Stimulated activated CD8-positive, alpha-beta memory T cell treated with anti-CD3 and anti-CD28 coated beads, Interleukin-7, amount 100 ng/mL, for 1 hour (primary cell): ENCODE measurements at regions not wholly inside any gene's neighbourhood (a gene's known extent, or its start where the extent isn't known, plus 50 kb on each side); places are given as distances from the start of the nearest gene placed in this dataset.

ENCODE experiments used
- DNase-seq, 2 donors: peaks; one replicate each; pipeline ENCODE4 v3.0.0-alpha.2; 2020; ENCODE audit warnings: low read depth in 2 of 2

- no peak for DNase-seq
These were observed 81.0 kb downstream of the QPCT start for GRCh38 chr2:37425408-37425807.

GRCh38 chr2:37427241-37427640 is 82.8 kb downstream of the QPCT start:
- no peak for DNase-seq

DNA sequence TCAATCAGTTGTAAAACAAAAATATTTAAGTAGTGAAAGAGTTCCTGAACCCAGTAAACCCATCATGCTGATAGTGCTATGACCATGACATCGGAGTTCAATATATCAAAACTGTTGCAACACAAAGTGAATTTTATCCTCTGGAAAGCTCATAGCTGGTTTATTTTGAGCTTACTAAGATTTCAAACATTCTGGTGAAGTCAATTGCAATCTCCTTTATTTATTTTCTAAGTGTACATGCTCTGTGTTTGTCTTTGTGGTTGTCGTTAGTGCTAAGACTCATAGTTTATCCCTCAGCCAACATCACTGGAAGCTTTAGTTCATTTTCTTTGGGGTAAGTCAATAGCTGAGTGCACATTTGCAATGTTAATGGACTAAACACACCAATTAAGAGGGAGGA is 91.9 kb downstream of the QPCT start:
- DNase-seq = no peak

GRCh38 chr2:37439131-37439642 is 94.8 kb downstream of the QPCT start:
- DNase-seq = no peak

- no peak for DNase-seq
These were observed 96.6 kb downstream of the QPCT start for GRCh38 chr2:37441055-37441454.

GRCh38 chr2:37443082-37443481 is 98.7 kb downstream of the QPCT start:
- no peak for DNase-seq

DNA sequence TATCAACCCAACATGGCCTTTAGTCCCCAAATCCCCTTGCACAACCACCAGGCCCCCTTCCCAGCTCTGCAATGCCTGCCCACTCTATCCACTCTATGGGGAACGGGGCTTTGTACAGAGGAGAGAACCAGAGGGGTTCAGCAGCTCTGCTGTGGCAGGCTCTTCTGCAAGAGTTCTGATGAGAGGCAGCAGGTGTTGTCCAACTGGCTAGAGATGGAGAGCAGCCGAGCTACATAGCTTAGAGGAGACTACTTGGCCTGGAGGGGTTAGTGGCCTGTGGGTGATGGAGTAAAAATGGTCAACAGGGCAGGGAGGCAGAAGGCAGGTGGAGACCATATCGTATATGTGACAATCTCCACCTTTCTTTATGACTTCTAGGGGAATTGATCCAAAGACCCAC is 103.0 kb downstream of the QPCT start:
- no peak for DNase-seq

DNA sequence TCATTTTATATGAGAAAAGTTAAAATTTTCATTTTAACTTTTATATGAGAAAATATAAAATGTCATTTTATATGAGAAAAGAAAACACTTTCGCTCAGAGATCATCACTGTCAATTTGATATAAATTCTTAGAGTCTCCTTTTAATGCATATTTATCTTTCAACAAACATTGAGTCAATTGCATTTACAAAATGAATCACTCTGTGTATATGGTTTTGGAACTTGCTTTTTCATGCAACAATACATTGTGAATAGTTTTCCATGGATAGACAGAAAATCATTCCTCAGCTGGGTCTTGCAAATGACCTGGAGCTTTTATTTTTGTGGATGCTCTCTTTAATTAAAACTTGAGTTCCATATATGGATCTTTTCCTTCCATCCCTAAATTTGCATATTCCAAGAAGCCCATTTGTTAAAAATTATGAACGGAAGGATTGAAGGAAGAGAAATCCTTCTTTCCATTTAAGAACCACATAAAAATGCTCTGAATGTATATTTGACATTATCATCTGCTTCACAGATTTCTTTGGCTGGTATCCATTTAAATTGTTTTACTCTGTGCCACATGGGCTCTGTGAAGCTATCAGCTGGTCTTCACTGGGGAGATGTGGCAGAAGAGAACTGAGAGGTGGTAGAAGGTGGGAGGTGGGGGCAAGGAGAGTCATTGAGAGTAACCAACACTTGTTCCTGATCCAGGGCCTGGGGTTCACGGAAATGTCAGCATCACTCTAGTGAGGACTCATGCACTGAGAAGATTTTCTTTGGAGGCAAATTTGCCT is 104.1 kb downstream of the QPCT start:
- no peak for DNase-seq

GRCh38 chr2:37449761-37450296 is 105.4 kb downstream of the QPCT start:
- DNase-seq = no peak

GRCh38 chr2:37453027-37453426 is 108.6 kb downstream of the QPCT start:
- no peak for DNase-seq

GRCh38 chr2:37454851-37455762 is 110.7 kb downstream of the QPCT start:
- no peak for DNase-seq

DNA sequence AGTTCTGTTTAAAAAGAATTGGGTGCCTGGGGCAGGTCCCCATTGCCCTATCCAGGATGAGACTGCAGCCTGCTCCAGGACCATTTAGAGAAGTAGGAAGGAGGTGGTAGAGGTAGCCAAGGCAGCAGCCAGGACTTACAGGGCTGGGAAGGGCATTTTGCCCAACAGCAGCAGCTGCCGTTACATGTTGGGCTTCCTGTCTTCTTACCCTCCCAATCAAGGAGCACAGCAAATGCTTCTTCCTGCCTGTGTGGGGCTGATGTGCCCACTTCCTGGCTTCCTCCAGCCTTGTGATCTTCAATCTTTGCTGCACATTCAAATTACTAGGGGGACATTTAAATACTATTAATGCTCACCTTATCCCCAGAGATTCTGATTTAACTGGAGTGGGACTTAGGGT is 112.0 kb downstream of the QPCT start:
- no peak for DNase-seq

- DNase-seq = no peak
These were observed 113.0 kb downstream of the QPCT start for GRCh38 chr2:37457401-37457901.

DNA sequence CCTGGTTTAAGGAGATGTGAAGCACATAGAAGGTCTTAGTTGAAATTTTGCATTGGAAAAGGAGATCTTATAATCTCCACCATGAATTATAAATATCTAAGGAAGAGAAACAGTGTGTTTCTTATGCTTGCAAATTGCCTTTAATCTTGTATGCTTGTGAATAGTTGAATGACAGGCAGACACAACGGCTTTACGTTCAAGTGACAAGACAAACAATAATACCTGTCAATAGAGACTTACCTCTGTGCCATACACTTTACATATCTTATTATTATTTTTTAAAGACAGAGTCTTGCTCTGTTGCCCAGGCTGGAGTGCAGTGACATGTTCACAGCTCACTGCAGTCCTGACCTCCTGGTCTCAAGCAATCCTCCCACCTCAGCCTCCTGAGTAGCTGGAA is 113.7 kb downstream of the QPCT start:
- DNase-seq = no peak

DNA sequence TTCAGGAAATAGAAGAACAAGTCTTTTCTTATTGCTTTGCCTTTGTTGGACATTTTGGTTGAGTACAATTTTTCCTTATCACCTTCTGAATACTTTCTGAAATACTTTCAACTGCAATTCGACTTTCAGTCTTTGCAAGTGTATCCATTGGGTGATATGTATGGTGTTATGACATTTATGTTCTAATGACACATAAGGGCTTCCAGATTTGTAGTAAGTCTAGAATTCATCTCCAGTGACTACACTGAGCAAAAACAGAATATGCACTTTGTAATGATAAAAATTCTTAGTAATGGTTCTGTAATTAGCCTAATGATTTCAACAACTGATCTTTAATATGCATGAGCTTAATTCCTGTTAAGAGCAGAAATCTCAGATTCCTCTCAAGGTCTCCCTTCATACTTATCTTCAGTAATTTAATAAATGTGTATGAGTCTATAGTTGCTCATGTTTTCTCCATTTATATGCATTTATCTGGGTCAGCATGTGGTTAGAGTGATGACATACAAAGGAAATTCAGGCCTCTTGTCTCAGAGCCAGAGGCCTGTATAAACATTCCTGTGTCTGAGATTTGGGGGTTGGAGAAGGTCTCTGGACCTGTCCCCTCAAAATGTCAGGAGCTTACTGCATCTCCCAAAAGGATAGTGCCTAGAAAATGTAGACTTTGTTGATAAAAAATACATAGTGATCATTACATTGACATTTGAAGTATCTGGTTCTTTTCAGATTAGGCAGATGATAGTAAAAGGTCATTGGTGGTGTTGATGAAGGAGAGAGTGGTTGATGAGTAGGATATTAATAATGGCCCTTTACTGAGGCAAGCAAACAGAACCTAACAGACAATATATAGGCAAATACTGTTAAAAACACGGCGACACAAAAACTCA is 114.9 kb downstream of the QPCT start:
- DNase-seq = no peak

GRCh38 chr2:37460896-37461229 is 116.4 kb downstream of the QPCT start:
- DNase-seq = no peak

DNA sequence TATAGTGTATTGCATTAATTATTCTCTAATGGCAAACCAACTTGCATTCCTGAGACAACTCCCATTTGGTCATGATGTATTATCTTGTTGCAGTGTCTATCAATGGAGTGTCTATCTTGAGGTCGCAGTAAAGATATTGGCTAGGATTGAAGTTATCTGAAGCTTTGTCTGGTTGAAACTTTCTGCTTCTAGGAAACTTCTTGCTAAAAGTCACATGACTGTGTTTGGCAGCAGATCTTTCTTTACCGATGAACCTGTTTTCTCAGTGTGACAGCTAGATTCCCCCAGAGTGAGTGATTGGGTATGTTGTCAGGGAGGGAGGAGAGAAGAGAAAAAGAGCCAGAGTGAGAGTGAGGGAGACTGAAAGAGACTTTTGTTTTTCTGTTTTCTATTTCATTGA is 119.6 kb downstream of the QPCT start:
- DNase-seq = no peak

DNA sequence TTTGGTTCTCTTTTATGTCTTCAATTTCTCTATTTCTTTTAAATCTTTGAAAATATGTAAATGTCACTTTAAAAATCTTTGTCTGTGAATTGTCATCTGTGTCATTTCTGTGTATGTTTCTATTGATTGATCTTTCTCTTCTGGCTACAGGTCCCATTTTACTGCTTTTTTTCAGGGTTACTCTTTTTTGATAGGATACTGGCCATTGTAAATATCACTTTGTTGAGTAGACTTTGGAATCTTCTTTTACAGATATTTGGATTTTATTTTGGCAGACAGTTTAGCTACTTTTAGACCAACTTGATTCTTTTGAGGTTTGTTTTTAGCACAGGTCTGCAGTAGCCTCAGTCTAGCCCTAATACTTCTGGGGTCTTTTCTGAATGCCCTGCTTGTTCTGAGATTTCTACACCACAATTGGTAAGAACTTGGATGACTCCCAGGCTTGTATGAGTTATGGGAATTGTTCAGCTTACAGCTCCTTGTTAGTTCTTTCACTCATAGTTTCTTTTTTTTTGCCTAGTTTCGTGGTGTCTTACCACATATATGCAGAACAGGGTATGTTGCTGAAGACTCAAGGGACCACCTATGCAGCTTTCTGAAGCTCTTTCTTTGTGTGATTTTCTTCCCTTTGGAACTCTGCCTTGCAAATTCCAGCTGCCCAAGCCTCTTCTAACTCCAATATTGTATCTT is 122.2 kb downstream of the QPCT start:
- no peak for DNase-seq

DNA sequence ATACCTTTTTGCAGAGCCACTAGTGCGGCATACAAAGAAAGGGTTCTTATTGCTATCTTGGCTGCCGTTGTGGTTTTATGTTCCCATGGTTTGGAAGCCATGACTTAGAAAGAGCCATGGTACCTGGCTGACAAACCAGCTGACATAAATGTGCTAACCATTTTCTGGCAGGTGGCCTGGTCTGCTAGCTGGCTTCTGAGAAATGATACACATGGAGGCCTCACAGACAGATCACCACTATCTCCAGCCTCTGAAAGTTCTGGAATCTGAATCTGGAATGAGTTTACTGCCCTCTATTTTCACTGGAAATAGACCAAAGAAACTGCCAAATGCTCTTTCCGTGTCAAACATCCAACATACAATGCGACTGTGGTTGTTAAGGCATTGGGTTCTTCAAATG is 123.7 kb downstream of the QPCT start:
- no peak for DNase-seq

- no peak for DNase-seq
These were observed 124.7 kb downstream of the QPCT start for GRCh38 chr2:37469126-37469525.

DNA sequence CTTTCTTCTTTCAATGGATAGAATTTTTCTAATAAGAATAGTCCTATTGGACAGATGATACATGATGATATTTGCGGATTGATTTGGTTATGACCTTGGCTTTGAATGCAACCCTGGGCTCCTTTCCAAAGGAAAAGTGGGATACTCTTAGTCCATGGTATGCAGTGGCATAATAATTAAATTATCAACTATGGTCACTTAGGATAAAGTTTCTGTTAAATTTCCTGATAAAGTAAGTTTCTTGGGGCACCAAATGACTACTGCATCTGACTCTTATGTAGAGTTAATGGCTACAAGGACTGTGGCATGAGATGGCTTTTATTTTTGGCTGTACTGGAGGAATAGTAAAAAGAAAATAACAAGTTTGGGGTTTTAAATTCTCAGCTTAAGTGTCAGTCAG is 126.7 kb downstream of the QPCT start:
- no peak for DNase-seq
